ENCODE measurements at regions not wholly inside any gene's neighbourhood (a gene's known extent, or its start where the extent isn't known, plus 50 kb on each side); places are given as distances from the start of the nearest gene placed in this dataset.

- DNase-seq (no peak), ATAC-seq (no peak)
- Histone ChIP-seq H3K27ac (no peak overlapping the region), H3K4me3 (no peak overlapping the region), H3K4me1 (peaks cover 2% of the 10 kb centered on the region), H3K36me3 (no peaks in the 10 kb centered on the region), H3K9me3 (no peaks in the 10 kb centered on the region), H3K27me3 (no peaks in the 10 kb centered on the region)
- TF ChIP-seq CTCF (IDR thresholded peaks at IDR 0.05) = no peak
- intact Hi-C loops (cut with DNase I) = no loop called here
Measured at GRCh38 chr21:39109163-39109530, 74.1 kb downstream of the PSMG1 start.

GRCh38 chr21:39108291-39109162 is 74.7 kb downstream of the PSMG1 start:
- ATAC-seq (no peak), DNase-seq (no peak)
- no peak overlapping the region for H3K4me3 ChIP-seq
- peaks cover 4% of the 10 kb centered on the region for H3K4me1 ChIP-seq
- no peak overlapping the region for H3K27ac ChIP-seq
- H3K27me3 ChIP-seq = no peaks in the 10 kb centered on the region
- intact Hi-C loops (cut with DNase I) = no loop called here
- H3K36me3 ChIP-seq = no peaks in the 10 kb centered on the region
- no peaks in the 10 kb centered on the region for H3K9me3 ChIP-seq
- no peak for TF ChIP-seq CTCF (IDR thresholded peaks at IDR 0.05)

- H3K27me3 ChIP-seq = no peaks in the 10 kb centered on the region
- intact Hi-C loops (cut with DNase I) = no loop called here
- H3K4me3 ChIP-seq = no peak overlapping the region
- no peaks in the 10 kb centered on the region for H3K36me3 ChIP-seq
- no peak for TF ChIP-seq CTCF (IDR thresholded peaks at IDR 0.05)
- peaks cover 4% of the 10 kb centered on the region for H3K4me1 ChIP-seq
- no peaks in the 10 kb centered on the region for H3K9me3 ChIP-seq
- no peak overlapping the region for H3K27ac ChIP-seq
- ATAC-seq = no peak
- DNase-seq = no peak
Measured at GRCh38 chr21:39107739-39108138, 75.5 kb downstream of the PSMG1 start.

GRCh38 chr21:39106881-39107462 is 76.3 kb downstream of the PSMG1 start:
- Histone ChIP-seq H3K27me3 (no peaks in the 10 kb centered on the region), H3K36me3 (no peaks in the 10 kb centered on the region), H3K9me3 (no peaks in the 10 kb centered on the region), H3K4me3 (no peak overlapping the region), H3K27ac (no peak overlapping the region), H3K4me1 (peaks cover 4% of the 10 kb centered on the region)
- DNase-seq (no peak), ATAC-seq (no peak)
- TF ChIP-seq CTCF (IDR thresholded peaks at IDR 0.05) = no peak
- intact Hi-C loops (cut with DNase I) = no loop called here

- Histone ChIP-seq H3K9me3 (no peaks in the 10 kb centered on the region), H3K27me3 (no peaks in the 10 kb centered on the region), H3K27ac (no peak overlapping the region), H3K36me3 (no peaks in the 10 kb centered on the region), H3K4me3 (no peak overlapping the region), H3K4me1 (peaks cover 4% of the 10 kb centered on the region)
- intact Hi-C loops (cut with DNase I) = no loop called here
- ATAC-seq = no peak
- DNase-seq = no peak
- no peak for TF ChIP-seq CTCF (IDR thresholded peaks at IDR 0.05)
Measured at GRCh38 chr21:39105836-39106235, 77.4 kb downstream of the PSMG1 start.

All from upper lobe of right lung (tissue), 1 donor.